Heart left ventricle (tissue), 16 donors: ENCODE measurements at regions not wholly inside any gene's neighbourhood (a gene's known extent, or its start where the extent isn't known, plus 50 kb on each side); places are given as distances from the start of the nearest gene placed in this dataset.
A peak's percentile ranks its signal among the peaks of the same experiment; 100 is the strongest.
"Not testable (repeated sequence)": the region's sequence is repeated elsewhere in the genome, so short reads cannot be mapped to it uniquely, and the experiment has no call there.

Experiments used
- ATAC-seq, 4 donors: fragments of 200-7000 bp; cut with Tn5 transposase; one replicate each; pipeline ENCODE4 v1.9.1; 2020 to 2022; ENCODE audit warnings: moderate library complexity in 4 of 4, mild to moderate bottlenecking in 3 of 4, moderate number of reproducible peaks in 1 of 4
- DNase-seq, 5 donors: peaks; one replicate each; pipeline ENCODE4 v3.0.0-alpha.2; 2020
- H3K27ac ChIP-seq, 12 donors: fragments of 200-600 bp; sonication (generic) in 4 of 12; one replicate each; pipeline versions ENCODE4 v1.5.0 to v1.8.0; 2016 to 2022; ENCODE audit warnings: mild to moderate bottlenecking in 2 of 12
- H3K27me3 ChIP-seq, 9 donors: fragments of 200-600 bp; sonication (generic) in 2 of 9; one replicate each; pipeline versions ENCODE4 v1.5.1 to v1.8.0; 2016 to 2022; ENCODE audit warnings: mild to moderate bottlenecking in 3 of 9
- H3K36me3 ChIP-seq, 9 donors: fragments of 200-600 bp; sonication (generic) in 2 of 9; one replicate each; pipeline versions ENCODE4 v1.5.0 to v1.8.0; 2018 to 2022; ENCODE audit warnings: mild to moderate bottlenecking in 2 of 9
- H3K4me1 ChIP-seq, 12 donors: fragments of 200-600 bp; sonication (generic) in 4 of 12; one replicate each; pipeline versions ENCODE4 v1.5.0 to v1.8.0; 2016 to 2022; ENCODE audit warnings: mild to moderate bottlenecking in 3 of 12
- H3K4me3 ChIP-seq, 12 donors: fragments of 200-600 bp; sonication (generic) in 4 of 12; one replicate each; pipeline versions ENCODE4 v1.5.0 to v1.8.0; 2017 to 2022; ENCODE audit warnings: mild to moderate bottlenecking in 9 of 12, moderate library complexity in 4 of 12
- H3K9me3 ChIP-seq, 12 donors: fragments of 200-600 bp; sonication (generic) in 4 of 12; one replicate each; pipeline versions ENCODE4 v1.5.0 to v1.8.0; 2016 to 2022; ENCODE audit warnings: mild to moderate bottlenecking in 1 of 12
- CTCF ChIP-seq, 12 donors: fragments of 200-600 bp; sonication (generic) in 4 of 12; IDR thresholded peaks; one replicate each; pipeline versions ENCODE4 v1.5.0 to v1.8.0; 2018 to 2022; ENCODE audit warnings: antibody characterized with exemption in 12 of 12, mild to moderate bottlenecking in 5 of 12
- POLR2A ChIP-seq, 2 donors: fragments of 450-650 bp; IDR thresholded peaks; one replicate each; pipeline ENCODE4 v1.6.1; 2017; ENCODE audit warnings: antibody characterized with exemption in 2 of 2, mild to moderate bottlenecking in 2 of 2, moderate library complexity in 2 of 2
- WGBS, 4 donors: extraction: QIAGEN DNeasy Blood & Tissue Kit in 2 of 4; methylation state at CpG; one replicate each; pipeline versions ENCODE4 v1.1.5 to v1.1.7; 2013 to 2018; 5-methylcytosine and 5-hydroxymethylcytosine counted together
- intact Hi-C, 10 donors: fragments of 100-400 bp; cut with DNase I; formaldehyde crosslinking; loops; one replicate each; pipeline versions ENCODE4 v1.11.1 to v1.14.2; 2022
- donor health status: ischemic (EF 13 %, LVEDD 7.1; RV severe dilation, severe dysfunction).
- donor health status: healthy with polysubstance abuse.
- donor health status: DM: no; HTN: yes; CAD: no.
- donor health status: DM: no; HTN: no; CAD: no.
- donor health status: ischemic (EF 25% LVEDD 6.9; RV normal size, moderate dysfunction).
- donor health status: ischemic (EF 25% LVEDD 5.7; RV mildly dilated, moderate dysfunction).
- donor health status: healthy.
- donor health status: DM: yes; HTN: yes; CAD: no.
- donor health status: ischemic (EF 35%, LVEDD 5.7; RV mildly dilated, moderate dysfunction).
- donor health status: nonischemic (EF 11% LVEDD 7.7; RV severe dilation, severe dysfunction).
- donor health status: DM: yes; HTN: yes; CAD: no.
- donor health status: PGD.
- donor health status: ischemic (EF 29% LVEDD 5.4; RV normal size, mild dysfunction).
- donor health status: nonischemic (EF 23%, LVEDD 6.1; RV moderate dilation, normal function).

- DNase-seq: no peak
- TF ChIP-seq POLR2A (IDR thresholded peaks at IDR 0.05) (no peak), CTCF (IDR thresholded peaks at IDR 0.05) (no peak)
- intact Hi-C loops: loop anchor here in 1 of 10 donors (5.0 kb wide), 1 partner anchor 60 kb away; the partner anchor contains the start of gene ZNF217
- ATAC-seq: peak; percentile 40 to 81 (median 62)
- no peaks in the 10 kb centered on the region for H3K36me3 ChIP-seq
- peaks cover 0 to 54% (median 17%) of the 10 kb centered on the region in 12 donors for H3K4me1 ChIP-seq
- no peaks in the 10 kb centered on the region for H3K27me3 ChIP-seq
- H3K27ac ChIP-seq: peak overlapping the region in 11 of 12 donors; percentile 33 to 86 (median 46)
- H3K4me3 ChIP-seq: peak overlapping the region in 8 of 12 donors; percentile 2 to 38 (median 20)
- H3K9me3 ChIP-seq: no peaks in the 10 kb centered on the region
- 12 to 19% (median 13%) methylated on average over 7 of the region's 7 CpGs for WGBS, 4 donors
These were observed 58.6 kb upstream of the ZNF217 start for GRCh38 chr20:53652090-53652858.

GRCh38 chr20:53649493-53649892 lies 55.9 kb upstream of the ZNF217 start:
- peaks cover 0 to 28% (median 14%) of the 10 kb centered on the region in 12 donors for H3K4me1 ChIP-seq
- DNase-seq, H3K4me3 ChIP-seq, H3K27me3 ChIP-seq, intact Hi-C loops, ATAC-seq, H3K36me3 ChIP-seq, H3K27ac ChIP-seq, H3K9me3 ChIP-seq: not testable (repeated sequence)
- 92 to 96% (median 95%) methylated on average over 10 of the region's 10 CpGs for WGBS, 4 donors

- Histone ChIP-seq H3K4me1 (peaks cover 0 to 26% (median 16%) of the 10 kb centered on the region in 12 donors), H3K9me3 (no peaks in the 10 kb centered on the region), H3K4me3 (no peak overlapping the region), H3K27me3 (no peaks in the 10 kb centered on the region), H3K36me3 (no peaks in the 10 kb centered on the region), H3K27ac (no peak overlapping the region)
- ATAC-seq (no peak), DNase-seq (no peak)
- TF ChIP-seq POLR2A (IDR thresholded peaks at IDR 0.05) (no peak), CTCF (IDR thresholded peaks at IDR 0.05) (no peak)
- WGBS, 4 donors: 96 to 98% (median 97%) methylated on average over 7 of the region's 7 CpGs
- intact Hi-C loops: no loop called here
These were observed 53.7 kb upstream of the ZNF217 start for GRCh38 chr20:53647286-53647821.

GRCh38 chr20:53646550-53646949 lies 52.9 kb upstream of the ZNF217 start:
- no peak for ATAC-seq
- Histone ChIP-seq H3K9me3 (no peaks in the 10 kb centered on the region), H3K36me3 (no peaks in the 10 kb centered on the region), H3K27ac (no peak overlapping the region), H3K4me3 (no peak overlapping the region), H3K4me1 (peaks cover 0 to 26% (median 10%) of the 10 kb centered on the region in 12 donors), H3K27me3 (no peaks in the 10 kb centered on the region)
- intact Hi-C loops: no loop called here
- 92 to 96% (median 94%) methylated on average over 3 of the region's 3 CpGs for WGBS, 4 donors
- no peak for DNase-seq
- TF ChIP-seq CTCF (IDR thresholded peaks at IDR 0.05) (no peak), POLR2A (IDR thresholded peaks at IDR 0.05) (no peak)
